ENCODE measurements at regions not wholly inside any gene's neighbourhood (a gene's known extent, or its start where the extent isn't known, plus 50 kb on each side); places are given as distances from the start of the nearest gene placed in this dataset.

DNA sequence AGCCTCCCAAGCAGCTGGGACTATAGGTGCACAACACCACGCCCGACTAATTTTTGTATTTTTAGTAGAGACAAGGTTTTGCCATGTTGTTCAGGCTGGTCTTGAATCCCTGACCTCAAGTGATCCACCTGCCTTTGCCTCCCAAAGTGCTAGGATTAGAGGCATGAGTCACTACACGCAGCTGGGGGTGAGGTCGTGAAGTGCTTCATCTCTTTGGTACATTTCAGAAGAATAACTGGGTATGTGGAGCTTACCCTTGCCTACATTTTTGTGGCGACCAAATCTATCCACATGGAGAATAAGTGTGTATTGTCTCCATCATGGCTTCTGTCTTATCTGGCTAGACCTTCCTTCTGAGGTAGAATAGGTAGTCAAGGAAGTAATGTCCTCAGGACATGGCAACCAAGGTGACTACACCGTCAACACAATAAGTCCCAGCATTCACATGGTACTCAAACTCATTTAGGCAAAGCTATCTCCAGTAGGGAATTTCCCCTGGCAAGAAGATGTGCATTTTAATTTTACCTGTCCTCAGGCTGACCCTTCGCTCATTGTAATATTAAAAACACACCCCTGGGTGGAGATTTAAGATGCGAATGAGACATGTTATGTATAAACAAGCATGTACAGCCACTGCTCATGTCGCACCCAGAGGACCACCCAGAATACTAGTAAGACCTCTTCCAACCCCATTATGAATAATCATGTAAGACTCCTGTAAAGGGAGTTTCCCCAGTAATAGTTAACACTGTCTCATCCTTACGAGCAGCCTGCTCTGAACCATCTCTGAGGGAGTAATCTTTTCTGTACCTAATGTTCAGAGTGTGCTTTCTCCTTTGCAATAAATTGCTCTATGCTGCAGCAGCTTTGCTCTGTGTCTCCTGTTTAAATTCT, 1173.2 kb downstream of the TAF11L14 start:
- Histone ChIP-seq H2AFZ (ENCODE audit: low read depth) (no peak overlapping the region), H3K4me1 (ENCODE audit: low read depth, poor library complexity, severe bottlenecking) (no peaks in the 10 kb centered on the region), H3K4me3 (IDR thresholded peaks at IDR 0.05; ENCODE audit: insufficient read depth, low read depth, low read length) (no peak overlapping the region), H4K20me1 (ENCODE audit: insufficient read depth) (no peaks in the 10 kb centered on the region), H3K9ac (no peak overlapping the region), H3K79me2 (ENCODE audit: insufficient read depth, low read depth) (no peaks in the 10 kb centered on the region), H3K27ac (no peak overlapping the region), H3K4me2 (no peak overlapping the region), H3K27me3 (ENCODE audit: insufficient read depth, low read depth) (no peaks in the 10 kb centered on the region), H3K36me3 (ENCODE audit: insufficient read depth) (no peaks in the 10 kb centered on the region)
- no peak for TF ChIP-seq CTCF (conservative IDR thresholded peaks at IDR 0.05; ENCODE audit: low read depth, low read length)

DNA sequence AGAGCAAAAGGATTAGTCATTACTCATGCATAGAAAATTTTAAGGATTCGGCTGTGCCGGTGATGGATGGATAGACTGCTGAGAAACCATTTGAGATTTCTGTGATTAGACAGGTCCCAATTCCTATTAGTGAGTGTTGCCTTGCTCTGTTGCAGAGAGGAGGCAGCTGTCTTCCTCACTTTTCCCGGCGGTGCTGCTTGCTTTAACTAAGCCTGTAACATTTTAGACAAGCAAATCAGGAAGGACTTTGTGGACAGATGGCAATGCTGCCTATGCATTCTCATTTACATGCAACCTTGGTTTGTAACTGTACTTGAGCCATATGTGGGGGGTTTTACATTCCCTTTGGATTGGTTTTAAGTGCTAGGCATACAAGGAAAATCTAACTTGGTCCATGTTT, 1176.3 kb downstream of the CDH18 start:
- H3K27ac ChIP-seq, result no peak overlapping the region
- no peak for TF ChIP-seq CTCF (conservative IDR thresholded peaks at IDR 0.05; ENCODE audit: low read depth, low read length)

GRCh38 chr5:18828351-18828750, 1159.6 kb downstream of the CDH18 start:
- no peaks in the 10 kb centered on the region for H3K36me3 ChIP-seq (ENCODE audit: insufficient read depth)
- H3K4me3 ChIP-seq (IDR thresholded peaks at IDR 0.05; ENCODE audit: insufficient read depth, low read depth, low read length), result no peak overlapping the region
- no peak for TF ChIP-seq CTCF (conservative IDR thresholded peaks at IDR 0.05; ENCODE audit: low read depth, low read length)
- no peak overlapping the region for H3K4me2 ChIP-seq
- H3K4me1 ChIP-seq (ENCODE audit: low read depth, poor library complexity, severe bottlenecking), result no peaks in the 10 kb centered on the region
- no peak overlapping the region for H3K27ac ChIP-seq
- H4K20me1 ChIP-seq (ENCODE audit: insufficient read depth), result no peaks in the 10 kb centered on the region
- H3K79me2 ChIP-seq (ENCODE audit: insufficient read depth, low read depth), result no peaks in the 10 kb centered on the region
- no peaks in the 10 kb centered on the region for H3K27me3 ChIP-seq (ENCODE audit: insufficient read depth, low read depth)
- no peak overlapping the region for H2AFZ ChIP-seq (ENCODE audit: low read depth)
- H3K9ac ChIP-seq, result no peak overlapping the region

More for the DNA sequence above, 1176.3 kb downstream of the CDH18 start:
- no peak overlapping the region for H3K9ac ChIP-seq
- H3K27me3 ChIP-seq (ENCODE audit: insufficient read depth, low read depth), result no peaks in the 10 kb centered on the region
- no peak overlapping the region for H2AFZ ChIP-seq (ENCODE audit: low read depth)
- no peaks in the 10 kb centered on the region for H3K36me3 ChIP-seq (ENCODE audit: insufficient read depth)
- no peaks in the 10 kb centered on the region for H3K79me2 ChIP-seq (ENCODE audit: insufficient read depth, low read depth)
- no peaks in the 10 kb centered on the region for H4K20me1 ChIP-seq (ENCODE audit: insufficient read depth)
- no peak overlapping the region for H3K4me2 ChIP-seq
- no peaks in the 10 kb centered on the region for H3K4me1 ChIP-seq (ENCODE audit: low read depth, poor library complexity, severe bottlenecking)
- no peak overlapping the region for H3K4me3 ChIP-seq (IDR thresholded peaks at IDR 0.05; ENCODE audit: insufficient read depth, low read depth, low read length)

GRCh38 chr5:18829539-18829938, 1158.5 kb downstream of the CDH18 start:
- H2AFZ ChIP-seq (ENCODE audit: low read depth), result no peak overlapping the region
- no peak overlapping the region for H3K27ac ChIP-seq
- no peaks in the 10 kb centered on the region for H3K27me3 ChIP-seq (ENCODE audit: insufficient read depth, low read depth)
- no peaks in the 10 kb centered on the region for H3K79me2 ChIP-seq (ENCODE audit: insufficient read depth, low read depth)
- no peak overlapping the region for H3K4me3 ChIP-seq (IDR thresholded peaks at IDR 0.05; ENCODE audit: insufficient read depth, low read depth, low read length)
- no peak overlapping the region for H3K4me2 ChIP-seq
- no peak for TF ChIP-seq CTCF (conservative IDR thresholded peaks at IDR 0.05; ENCODE audit: low read depth, low read length)
- no peaks in the 10 kb centered on the region for H3K4me1 ChIP-seq (ENCODE audit: low read depth, poor library complexity, severe bottlenecking)
- no peaks in the 10 kb centered on the region for H4K20me1 ChIP-seq (ENCODE audit: insufficient read depth)
- no peaks in the 10 kb centered on the region for H3K36me3 ChIP-seq (ENCODE audit: insufficient read depth)
- no peak overlapping the region for H3K9ac ChIP-seq
